CD4-positive, alpha-beta T cell treated with Interleukin-4 for 4 hours (primary cell): ENCODE measurements at regions not wholly inside any gene's neighbourhood (a gene's known extent, or its start where the extent isn't known, plus 50 kb on each side); places are given as distances from the start of the nearest gene placed in this dataset.

Experiments
- DNase-seq: peaks from one replicate; pipeline ENCODE4 v3.0.0-alpha.2; 2020

DNA sequence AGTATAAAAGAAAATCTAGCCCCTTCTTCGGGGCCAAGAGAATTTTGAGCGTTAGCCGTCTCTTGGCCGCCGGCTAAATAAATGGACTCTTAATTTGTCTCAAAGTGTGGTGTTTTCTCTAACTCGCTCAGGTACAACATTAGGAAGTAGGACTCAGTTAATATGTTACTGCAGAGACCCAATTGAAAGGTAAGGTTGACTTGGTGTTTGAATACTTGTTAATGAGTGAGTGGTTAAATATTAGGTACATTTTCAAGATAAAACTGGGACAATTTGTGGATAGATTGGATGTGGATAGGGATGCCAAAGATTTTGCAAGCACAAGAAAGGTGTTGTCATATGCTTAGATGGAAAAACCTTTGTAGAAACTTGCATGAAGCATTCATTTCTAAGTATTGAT, 1177.3 kb upstream of the CDH18 start:
- no peak for DNase-seq

DNA sequence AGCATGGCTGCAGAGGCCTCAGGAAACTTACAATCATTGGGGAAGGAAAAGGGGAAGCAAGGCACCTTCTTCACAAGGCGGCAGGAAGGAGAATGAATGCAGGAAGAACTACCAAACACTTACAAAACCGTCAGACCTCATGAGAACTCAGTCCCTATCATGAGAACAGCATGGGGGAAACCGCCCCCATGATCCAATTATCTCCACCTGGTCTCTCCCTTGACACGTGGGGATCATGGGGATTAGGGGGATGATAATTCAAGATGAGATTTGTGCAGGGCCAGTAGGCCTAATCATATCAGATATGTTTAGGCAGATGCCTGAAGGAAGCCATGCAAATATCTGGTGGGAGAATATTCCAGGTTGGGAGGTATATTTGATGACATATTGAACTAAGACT, 1176.4 kb upstream of the CDH18 start:
- no peak for DNase-seq

DNA sequence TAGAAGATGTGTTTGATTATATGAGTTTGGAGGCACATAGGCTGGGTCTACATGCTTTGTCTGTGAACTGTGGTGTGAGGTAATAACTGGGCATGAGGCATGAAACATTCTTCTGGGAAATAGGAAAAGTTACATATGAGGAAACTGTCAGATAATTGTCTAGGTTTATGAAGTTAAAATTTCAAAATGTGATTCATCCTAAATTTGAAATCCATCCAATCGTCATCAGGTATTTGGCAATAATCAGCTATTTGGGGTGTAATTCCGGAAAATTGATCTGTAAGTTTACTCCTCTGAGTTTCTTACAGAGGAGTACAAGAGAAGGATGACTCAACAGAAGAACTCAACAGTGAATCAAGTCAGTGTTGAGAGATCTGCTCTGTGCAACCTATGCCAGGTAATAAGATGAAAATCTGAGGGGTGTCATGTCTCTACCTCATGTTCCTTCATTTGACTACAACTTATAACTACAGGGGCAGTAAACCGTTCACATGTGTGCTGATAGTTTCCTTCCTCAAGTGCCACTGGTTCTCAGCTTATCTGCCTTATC, 1171.6 kb upstream of the CDH18 start:
- no peak for DNase-seq

DNA sequence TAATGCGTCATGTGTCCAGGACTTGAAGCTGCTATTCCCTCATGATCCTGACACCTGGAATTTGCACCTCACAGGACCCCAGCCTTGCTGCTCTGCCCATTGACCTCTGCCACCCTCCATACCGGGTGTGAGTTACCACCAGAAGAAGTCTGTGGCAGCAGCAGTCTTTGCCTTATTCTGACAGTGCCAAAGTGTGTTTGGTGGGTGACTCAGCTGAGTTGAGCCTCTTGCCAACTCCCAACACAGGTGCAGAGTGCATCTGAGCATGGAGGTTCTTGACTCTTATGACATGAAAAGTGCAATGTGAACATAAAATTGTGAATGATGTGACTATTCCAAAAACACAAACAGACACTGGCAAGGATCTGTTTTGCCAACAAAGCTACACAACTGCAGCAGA, 1166.5 kb upstream of the CDH18 start:
- DNase-seq = no peak

DNA sequence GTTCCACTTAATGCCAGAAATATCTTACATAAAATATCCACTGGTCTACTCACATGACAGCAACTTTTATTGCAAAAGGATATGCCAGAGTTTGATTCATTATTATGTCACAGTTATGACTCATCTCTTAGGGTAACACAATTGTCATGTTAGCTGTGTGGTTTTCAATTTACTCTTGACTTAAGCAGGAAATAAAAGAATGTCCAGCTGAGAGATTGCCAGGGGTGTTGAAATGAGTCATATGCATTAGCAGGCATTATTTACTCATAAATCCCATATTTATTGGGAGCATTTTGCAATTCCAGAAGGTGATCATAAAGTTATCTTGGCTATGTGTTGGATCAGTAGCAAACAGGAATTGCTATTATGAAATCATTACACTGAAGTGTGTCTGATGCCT, 1164.6 kb upstream of the CDH18 start:
- no peak for DNase-seq

DNA sequence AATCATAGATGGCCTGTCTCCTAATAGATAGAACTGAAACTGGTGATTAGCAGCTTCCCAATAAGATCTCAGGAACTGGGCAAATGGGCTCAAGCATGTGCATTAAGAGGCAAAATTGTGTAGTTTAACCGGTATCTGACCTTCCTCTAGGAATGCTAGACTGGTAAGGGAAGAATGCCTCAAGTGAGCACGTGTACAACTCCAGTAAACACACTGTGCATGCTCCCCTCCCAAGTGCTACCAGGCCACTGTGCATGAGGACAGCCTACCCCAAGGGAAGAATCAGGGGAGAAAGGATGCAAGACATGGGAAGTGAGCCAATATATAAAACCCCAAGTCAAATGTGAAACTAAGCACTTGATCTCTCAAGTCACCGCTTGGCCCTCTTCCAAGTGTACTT, 1157.4 kb upstream of the CDH18 start:
- no peak for DNase-seq

DNA sequence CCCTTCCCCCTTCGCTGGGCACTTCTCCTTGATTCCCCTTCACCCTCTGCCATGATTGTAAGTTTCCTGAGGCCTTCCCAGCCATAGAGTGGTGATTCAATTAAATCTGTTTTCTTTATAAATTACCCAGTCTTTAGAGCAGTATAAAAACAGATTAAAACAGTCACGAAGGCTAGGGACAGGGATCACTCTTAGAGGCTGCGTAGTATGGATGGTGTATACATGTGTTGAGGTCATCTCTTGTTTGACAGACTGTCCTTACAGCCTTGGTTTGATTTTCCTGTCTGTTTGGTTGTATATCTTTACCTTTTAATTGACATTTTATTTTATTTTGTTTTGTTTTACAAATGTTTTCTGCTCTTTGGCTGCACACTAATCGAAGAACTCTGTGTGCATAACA, 1155.7 kb upstream of the CDH18 start:
- DNase-seq = no peak

DNA sequence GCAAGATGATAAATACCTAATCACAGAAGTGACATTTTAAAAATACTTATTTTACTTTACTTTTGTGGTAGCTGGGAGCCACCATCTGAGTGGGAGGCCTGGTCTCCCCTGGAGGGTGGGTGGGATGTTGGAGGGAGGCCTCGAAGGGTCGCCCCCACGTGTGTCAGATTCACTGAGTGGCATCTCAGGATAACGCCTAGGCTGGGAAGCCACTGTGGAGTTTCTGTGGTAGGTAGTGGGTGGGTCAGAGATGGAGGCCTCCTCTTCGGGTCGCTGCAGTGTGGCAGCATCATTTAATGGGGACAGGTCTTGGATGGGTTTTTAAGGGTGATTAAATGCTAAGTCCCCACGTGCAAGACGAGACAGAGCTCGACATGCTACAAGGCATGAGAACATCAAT, 1154.8 kb upstream of the CDH18 start:
- no peak for DNase-seq

DNA sequence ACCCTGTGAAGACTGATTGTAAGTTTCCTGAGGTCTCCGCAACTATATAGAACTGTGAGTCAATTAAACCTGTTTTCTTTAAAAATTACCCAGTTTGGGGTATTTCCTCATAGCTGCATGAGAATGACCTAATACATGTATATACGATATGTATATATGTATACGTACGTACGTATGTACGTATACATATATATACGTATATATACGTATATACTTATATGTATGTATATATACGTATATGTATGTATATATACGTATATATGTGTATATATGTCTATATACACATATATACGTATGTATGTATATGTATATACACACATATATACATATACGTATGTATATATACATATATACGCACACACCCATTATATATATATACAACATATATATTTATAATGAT, 1153.0 kb upstream of the CDH18 start:
- DNase-seq = no peak

DNA sequence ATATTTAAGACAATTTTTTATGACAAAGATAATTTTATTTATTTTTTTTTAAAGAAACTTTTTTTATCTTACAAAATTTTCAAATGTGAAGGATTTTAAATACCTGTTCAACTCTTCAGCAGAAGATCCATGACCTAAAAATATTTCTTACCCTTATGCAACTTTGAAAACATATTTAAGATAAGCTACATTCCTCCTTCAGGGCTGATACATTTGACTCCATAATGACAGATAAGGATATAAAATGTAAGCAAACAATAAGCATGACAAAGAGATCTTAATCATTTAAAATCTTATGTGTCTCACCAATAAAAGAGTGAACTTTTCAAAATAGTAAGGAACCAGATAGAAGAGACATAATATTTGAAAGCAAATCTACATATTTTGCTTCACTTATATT, 1138.2 kb upstream of the CDH18 start:
- DNase-seq = no peak

DNA sequence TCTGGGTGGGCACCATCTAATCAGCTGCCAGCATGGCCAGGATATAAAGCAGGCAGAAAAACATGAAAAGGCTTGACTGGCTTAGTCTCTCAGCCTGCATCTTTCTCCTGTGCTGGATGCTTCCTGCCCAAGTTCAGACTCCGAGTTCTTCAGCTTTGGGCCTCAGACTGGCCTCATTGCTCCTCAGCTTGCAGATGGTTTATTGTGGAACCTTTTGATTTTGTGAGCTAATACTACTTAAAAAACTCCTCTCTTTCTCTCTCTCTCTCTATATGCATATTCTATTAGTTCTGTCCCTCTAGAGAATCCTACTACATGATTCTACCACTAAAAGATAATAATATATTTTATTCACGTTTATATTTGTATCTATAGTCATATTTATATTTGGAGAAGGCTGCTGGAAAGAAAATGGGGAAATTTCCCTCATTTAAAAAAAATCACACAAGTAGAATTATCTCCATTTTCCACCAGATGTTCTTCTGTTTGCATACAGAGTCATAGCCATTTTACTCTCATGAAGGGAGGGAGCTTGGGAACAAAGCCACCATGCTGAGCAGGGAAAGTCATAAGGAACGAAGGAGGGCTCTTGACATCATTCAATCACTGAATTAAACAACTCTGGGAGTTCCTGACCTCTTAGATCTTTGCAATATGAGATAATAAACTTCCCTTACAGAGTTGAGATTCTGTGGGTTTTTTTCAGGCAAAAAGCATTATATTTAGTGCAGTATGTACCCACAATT, 1137.4 kb upstream of the CDH18 start:
- DNase-seq = no peak

DNA sequence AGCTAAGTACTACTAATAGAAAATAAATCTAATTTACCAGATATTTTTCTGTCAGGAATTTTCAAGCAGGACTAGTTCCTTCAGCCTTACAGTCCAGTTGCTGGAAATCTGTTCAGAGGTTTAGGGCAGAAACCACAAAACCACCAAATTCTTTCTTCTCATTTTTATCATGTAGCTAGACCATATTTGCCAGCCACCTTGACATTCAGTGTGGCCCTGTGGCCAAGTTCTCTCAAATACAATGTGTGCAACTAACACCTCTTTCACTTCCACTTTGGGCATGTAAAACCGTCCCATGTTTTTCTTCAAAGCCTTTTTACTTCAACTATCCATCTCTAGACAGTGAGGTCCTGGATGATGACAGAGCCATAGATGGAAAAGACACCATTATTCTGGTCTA, 1133.2 kb upstream of the CDH18 start:
- DNase-seq = no peak

DNA sequence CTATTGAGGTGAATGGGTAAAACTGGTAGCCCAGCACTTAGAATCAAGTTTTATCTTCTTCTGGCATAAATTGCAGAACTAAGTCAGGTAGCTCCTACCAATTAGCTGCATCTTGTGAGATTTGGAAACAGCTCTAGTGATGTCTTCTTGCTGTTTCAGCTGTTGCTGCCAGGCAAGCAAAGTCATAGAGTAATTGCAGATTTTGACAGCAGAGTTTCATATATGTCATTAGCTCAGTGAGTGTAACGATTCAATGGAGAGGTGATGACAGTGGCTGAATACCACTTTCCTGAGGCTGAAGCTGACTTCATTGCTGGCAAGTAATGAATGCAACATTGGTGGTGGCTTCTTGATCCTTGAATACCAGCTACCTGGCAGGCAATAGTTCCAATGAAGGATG, 1109.7 kb upstream of the CDH18 start:
- no peak for DNase-seq

DNA sequence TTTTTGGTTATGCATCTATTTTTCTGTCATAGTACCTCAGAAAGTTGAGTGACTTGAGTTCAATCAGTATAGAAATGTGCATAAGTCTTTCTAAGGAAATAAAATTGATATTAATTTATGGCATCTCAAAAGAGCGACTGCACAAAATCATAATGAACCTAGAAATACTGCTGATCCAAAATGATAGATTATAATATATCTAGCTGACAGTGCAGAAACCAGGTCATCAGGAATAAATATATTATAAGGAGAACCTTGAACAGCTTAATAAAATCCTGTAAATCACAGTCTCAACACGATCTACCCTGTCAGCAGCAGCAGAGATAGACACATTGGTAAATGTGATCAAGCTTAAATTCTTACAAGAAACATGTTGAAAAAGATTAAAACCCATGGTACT, 1106.6 kb upstream of the CDH18 start:
- no peak for DNase-seq

DNA sequence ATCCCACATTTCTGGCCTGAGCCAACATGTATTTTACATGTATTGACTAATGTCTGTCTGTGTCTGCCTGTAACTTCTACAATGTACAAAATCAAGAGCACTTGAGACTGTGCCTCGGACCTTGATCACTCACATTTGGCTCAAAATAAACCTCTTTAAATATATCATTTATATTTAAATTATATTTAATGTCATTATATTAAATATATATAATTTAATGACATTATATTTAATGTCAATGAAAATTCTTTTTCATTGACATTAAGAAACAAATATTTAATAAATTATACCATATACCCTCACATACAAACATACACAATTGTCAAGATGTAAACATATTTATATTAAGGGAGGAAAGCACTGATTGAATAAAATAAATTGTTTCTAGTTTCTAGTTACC, 1099.8 kb upstream of the CDH18 start:
- DNase-seq = no peak

DNA sequence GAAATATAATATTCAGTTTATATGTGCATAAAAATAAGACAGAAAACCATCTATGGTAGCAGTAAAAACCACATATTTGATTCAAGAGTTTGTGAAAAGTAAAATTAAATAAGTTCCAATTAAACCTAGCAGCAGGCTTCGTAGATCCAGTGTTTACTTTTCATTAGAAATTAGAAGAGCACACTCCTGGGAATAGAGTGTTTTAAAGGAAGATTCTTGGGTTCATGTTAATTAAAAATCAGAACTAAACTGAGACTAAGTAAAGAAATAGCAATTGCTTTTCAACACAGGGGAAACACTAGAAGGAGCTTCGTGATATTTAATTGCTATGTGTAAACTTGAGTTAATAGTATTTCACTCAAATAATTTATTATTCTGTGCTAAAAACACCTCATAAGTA, 1097.8 kb upstream of the CDH18 start:
- DNase-seq = no peak

DNA sequence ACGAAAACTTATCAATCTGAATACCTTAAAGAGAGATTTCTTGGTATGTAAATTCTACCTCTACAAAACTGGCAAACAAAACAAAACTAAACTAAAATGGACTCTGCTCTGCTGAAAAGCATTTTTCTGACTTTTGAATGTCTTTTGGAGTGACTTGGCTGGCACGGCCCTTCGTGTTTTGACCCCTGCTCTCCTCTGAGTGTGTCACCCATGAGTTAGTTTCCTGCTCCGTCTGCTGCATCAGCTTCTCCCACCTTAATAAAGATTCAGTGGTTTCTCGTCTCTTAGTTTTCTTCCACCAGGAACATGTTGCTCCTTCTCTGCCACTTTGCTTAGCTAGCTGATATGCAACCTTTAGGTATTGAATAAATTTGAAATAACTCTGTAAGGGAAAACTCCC, 1084.0 kb upstream of the CDH18 start:
- DNase-seq = no peak

DNA sequence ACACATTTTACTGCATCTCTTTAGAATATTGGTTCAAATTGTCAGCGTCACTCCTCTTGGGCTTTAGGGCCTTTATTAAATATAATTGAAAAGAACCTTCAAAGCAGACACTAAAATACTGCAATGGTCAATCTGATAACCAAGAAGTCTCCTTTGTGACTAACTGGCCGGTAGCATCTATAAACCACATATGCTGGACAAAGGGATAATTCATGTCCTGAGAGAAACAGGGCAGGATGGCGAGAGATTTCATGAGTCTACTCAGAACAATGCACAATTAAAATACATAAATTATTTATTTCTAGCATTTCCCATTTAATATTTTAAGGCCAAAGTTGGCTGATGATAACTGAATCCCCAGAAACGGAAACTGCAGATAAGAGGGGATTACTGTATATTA, 1083.4 kb upstream of the CDH18 start:
- DNase-seq = no peak

DNA sequence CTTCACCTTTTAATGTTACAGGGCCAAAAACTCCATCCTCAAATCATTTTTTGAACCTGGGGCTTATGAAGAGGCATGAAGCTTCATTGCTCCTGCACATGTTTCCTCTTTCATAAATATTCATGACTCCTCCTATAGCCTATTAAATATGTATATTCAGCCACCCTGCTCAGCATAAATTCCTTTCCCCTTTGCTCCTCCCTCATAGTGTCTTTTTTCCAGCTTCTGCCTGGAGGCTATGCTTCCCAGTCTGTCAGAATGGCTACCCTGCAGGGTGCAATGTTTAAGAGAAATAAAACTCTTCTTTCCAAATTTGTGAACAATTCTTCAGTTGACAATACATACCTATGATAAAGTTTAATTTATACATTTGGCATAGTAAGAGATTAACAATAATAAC, 1082.9 kb upstream of the CDH18 start:
- no peak for DNase-seq

DNA sequence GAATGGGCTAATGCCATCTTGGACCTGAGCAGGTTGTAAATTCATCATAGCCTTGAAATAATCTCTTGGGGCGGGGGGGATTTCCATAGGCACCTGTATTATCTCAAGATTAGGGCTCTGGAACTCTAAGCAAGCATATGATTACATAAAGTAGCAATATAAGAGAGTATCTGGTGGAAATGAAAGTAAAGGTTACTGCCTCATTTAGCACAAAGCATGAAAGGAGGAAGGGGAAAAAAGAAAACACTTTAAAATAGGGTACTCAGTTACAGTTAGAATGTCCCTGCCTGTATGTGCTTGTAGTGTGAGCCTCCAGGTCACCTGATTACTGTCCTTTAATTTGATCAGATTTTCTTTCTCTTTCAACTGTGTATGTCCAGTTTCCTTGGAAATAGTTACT, 1079.7 kb upstream of the CDH18 start:
- no peak for DNase-seq

DNA sequence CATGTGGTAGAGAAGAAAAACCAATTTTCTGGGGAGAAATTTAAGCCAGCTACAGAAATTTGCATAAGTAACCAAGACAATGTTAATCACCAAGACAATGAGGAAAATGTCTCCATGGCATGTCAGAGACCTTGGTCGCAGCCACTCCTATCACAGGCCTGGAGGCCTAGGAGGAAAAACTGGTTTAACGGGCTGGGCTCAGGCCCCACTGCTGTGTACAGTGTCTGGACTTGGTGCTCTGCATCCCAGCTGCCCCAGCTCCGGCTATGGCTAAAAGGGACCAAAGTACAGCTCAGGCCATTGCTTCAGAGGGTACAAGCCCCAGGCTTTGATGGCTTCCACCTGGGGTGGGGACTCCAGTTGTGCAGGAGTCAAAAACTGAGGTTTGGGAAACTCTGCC, 1075.1 kb upstream of the CDH18 start:
- no peak for DNase-seq

DNA sequence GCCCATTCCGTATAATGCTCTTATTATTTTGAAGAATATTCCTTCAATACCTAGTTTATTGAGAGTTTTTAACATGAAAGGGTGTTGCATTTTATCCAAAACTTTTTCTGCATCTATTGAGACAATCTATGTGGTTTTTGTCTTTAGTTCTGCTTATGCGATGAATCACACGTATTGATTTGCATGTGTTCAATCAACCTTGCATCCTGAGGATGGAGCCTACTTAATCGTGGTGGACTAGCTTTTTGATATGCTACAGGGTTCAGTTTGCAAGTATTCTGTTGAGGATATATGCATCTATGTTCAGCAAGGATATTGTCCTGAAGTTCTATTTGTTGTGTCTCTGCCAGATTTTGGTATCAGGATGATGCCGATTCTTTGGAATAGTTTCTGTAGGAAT, 1070.3 kb upstream of the CDH18 start:
- no peak for DNase-seq

DNA sequence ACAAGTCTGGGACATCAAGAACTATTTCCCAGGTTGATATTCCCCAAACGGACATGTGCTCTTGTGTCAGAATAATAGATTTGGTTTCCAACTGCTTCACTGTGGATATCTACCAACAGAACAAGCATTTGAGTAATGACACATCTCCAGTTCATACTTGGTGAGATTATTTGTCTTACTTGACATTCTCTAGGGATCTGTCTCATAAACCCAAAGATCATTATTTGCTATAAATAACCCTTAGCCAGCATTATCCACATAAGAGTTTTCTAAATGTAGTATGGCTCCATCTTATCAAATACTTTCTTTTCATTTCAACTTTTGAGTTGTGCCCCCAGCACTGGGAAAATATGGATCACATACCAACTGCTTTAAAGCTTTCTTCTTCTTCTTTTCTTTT, 1063.9 kb upstream of the CDH18 start:
- DNase-seq = no peak

DNA sequence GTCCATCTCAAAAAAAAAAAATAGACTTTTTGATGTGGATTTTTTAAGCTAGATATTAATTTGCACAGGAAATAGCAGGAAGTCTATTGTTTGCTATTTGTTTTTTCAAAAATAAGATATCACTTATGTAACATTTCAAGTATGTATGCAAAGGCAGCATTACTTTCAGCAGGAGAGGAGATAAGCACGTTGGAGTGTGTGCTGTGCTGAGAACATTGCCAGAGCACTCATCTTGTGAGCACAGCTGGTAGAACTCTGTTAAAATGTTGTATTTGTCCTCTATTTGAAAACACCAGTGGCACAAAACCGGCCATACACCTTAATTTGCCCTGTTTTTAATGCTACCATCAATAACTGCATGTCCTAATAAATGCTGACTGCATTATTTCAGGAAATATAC, 1061.9 kb upstream of the CDH18 start:
- no peak for DNase-seq

DNA sequence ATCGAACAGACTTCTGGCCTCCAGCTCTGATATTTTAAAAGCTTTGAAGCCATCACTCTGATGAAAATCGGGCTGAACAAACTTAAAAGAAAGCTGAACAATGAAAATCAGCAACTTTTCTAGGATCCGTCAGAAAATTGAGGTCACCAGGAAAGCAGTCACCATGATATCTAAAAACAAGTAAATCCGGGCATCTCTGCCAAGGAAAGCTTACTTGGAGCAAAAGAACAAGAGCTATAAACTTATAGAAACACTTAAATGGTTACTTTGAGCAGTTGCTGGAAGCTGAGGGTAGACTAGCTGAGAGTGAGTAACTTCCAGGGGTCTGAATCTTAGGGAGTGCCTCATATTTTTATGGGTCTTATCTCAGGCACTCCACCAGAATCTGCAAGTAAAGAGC, 1043.0 kb upstream of the CDH18 start:
- DNase-seq = no peak
